Astrocyte (in vitro differentiated cells and primary cell): ENCODE measurements at regions not wholly inside any gene's neighbourhood (a gene's known extent, or its start where the extent isn't known, plus 50 kb on each side); places are given as distances from the start of the nearest gene placed in this dataset.

Experiments
- DNase-seq: peaks from one replicate; pipeline ENCODE4 v3.0.0-alpha.2; 2010; ENCODE audit warnings: low read depth
- FAIRE-seq: peaks from 2 replicates; lab custom pipeline; 2011; peaks lifted over from hg19 to GRCh38; lab: Jason Lieb, UNC
- H2AFZ ChIP-seq: 2 replicates; pipeline ENCODE4 v1.6.0; 2012; ENCODE audit warnings: low read depth, low read length, inconsistent platforms
- H3K27ac ChIP-seq: 2 replicates; pipeline ENCODE4 v1.5.1; 2011; ENCODE audit warnings: low read depth, low read length, inconsistent platforms
- H3K27me3 ChIP-seq: 2 replicates; pipeline ENCODE4 v1.6.0; 2011; ENCODE audit warnings: low read length, inconsistent platforms; ENCODE audit not compliant: insufficient read depth
- H3K36me3 ChIP-seq: 2 replicates; pipeline ENCODE4 v1.5.1; 2011; ENCODE audit warnings: low read length, inconsistent platforms; ENCODE audit not compliant: insufficient read depth
- H3K4me1 ChIP-seq: 2 replicates; pipeline ENCODE4 v1.5.1; 2011; ENCODE audit warnings: low read length, inconsistent platforms; ENCODE audit not compliant: insufficient read depth
- H3K4me2 ChIP-seq: 2 replicates; pipeline ENCODE4 v1.6.0; 2012; ENCODE audit warnings: low read length, inconsistent platforms
- H3K4me3 ChIP-seq: 2 replicates; pipeline ENCODE4 v1.5.1; 2011; ENCODE audit warnings: low read depth, mild to moderate bottlenecking, low read length, inconsistent platforms; ENCODE audit not compliant: insufficient read depth
- H3K79me2 ChIP-seq: 2 replicates; pipeline ENCODE4 v1.6.0; 2012; ENCODE audit warnings: mild to moderate bottlenecking, low read length, inconsistent platforms; ENCODE audit not compliant: insufficient read depth
- H3K9ac ChIP-seq: 2 replicates; pipeline ENCODE4 v1.6.0; 2012; ENCODE audit warnings: mild to moderate bottlenecking, low read length, inconsistent platforms
- H3K9me3 ChIP-seq: 2 replicates; pipeline ENCODE4 v1.5.1; 2012; ENCODE audit warnings: low read depth, mild to moderate bottlenecking, low read length, inconsistent platforms; ENCODE audit not compliant: insufficient read depth
- H4K20me1 ChIP-seq: 2 replicates; pipeline ENCODE4 v1.6.0; 2012; ENCODE audit warnings: low read length, inconsistent platforms; ENCODE audit not compliant: insufficient read depth
- H3K27ac Mint-ChIP-seq: one replicate; pipeline ENCODE4 v1.8.0; 2021; ENCODE audit warnings: mild to moderate bottlenecking, mixed read lengths; ENCODE audit not compliant: unreplicated experiment
- H3K27me3 Mint-ChIP-seq: one replicate; pipeline ENCODE4 v1.8.0; 2021; ENCODE audit warnings: low read depth, mixed read lengths; ENCODE audit not compliant: unreplicated experiment
- H3K36me3 Mint-ChIP-seq: one replicate; pipeline ENCODE4 v1.8.0; 2021; ENCODE audit warnings: low read depth, mixed read lengths; ENCODE audit not compliant: unreplicated experiment
- H3K4me1 Mint-ChIP-seq: one replicate; pipeline ENCODE4 v1.8.0; 2021; ENCODE audit warnings: low read depth, mixed read lengths; ENCODE audit not compliant: unreplicated experiment
- H3K4me3 Mint-ChIP-seq: one replicate; pipeline ENCODE4 v1.8.0; 2021; ENCODE audit warnings: mild to moderate bottlenecking, moderate library complexity, mixed read lengths; ENCODE audit not compliant: unreplicated experiment
- H3K9me3 Mint-ChIP-seq: one replicate; pipeline ENCODE4 v1.8.0; 2021; ENCODE audit warnings: mild to moderate bottlenecking, mixed read lengths; ENCODE audit not compliant: unreplicated experiment
- CTCF ChIP-seq: IDR thresholded peaks from 2 replicates; pipeline ENCODE4 v1.5.1; 2011; ENCODE audit warnings: low read depth, mild to moderate bottlenecking, inconsistent platforms, low read length, moderate library complexity; ENCODE audit not compliant: insufficient read depth
- EZH2 ChIP-seq: IDR thresholded peaks from 2 replicates; pipeline ENCODE4 v1.6.1; 2012; ENCODE audit warnings: mild to moderate bottlenecking, low read length, inconsistent platforms; ENCODE audit not compliant: insufficient read depth

DNA sequence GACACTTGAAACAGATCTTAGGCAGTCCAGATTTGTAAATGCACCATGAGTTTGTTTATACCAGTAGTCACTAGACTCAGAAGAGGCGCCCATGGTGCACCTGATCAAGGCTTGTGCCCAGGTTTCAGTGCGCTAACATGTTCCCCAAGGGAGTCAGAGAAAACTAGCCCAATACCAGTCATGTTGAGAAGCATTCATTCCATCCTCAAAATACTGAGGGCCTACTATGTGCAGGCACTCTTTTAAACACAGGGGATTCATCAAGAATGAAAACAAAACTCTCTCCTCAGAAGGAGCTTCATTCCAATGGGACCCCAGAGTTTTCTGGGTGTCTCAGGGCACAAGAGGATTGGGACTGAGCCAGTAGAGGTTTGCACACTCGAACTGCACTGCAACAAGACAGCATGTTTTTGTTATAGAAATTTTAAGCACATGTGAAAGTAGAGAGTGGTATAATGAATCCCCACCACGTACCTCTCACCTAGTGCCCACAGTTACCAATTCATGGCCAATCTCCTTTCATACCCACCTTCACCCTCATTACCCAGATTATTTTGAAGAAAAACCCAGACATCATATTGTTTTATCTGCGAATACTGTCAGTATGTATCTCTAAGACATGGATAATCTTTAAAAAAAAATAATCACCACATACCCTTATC, 55.0 kb upstream of the ARID5B start:
- Histone ChIP-seq H3K9ac (no peak overlapping the region), H2AFZ (no peak overlapping the region), H3K4me2 (no peak overlapping the region), H4K20me1 (no peaks in the 10 kb centered on the region), H3K27me3 (no peaks in the 10 kb centered on the region), H3K36me3 (no peaks in the 10 kb centered on the region), H3K9me3 (no peaks in the 10 kb centered on the region), H3K4me3 (no peak overlapping the region), H3K79me2 (no peaks in the 10 kb centered on the region), H3K27ac (no peak overlapping the region), H3K4me1 (peaks cover 44% of the 10 kb centered on the region)
- Mint-ChIP-seq H3K4me3 (no peak overlapping the region), H3K9me3 (no peaks in the 10 kb centered on the region), H3K36me3 (no peaks in the 10 kb centered on the region), H3K27me3 (peaks cover 2% of the 10 kb centered on the region), H3K4me1 (peaks cover 41% of the 10 kb centered on the region), H3K27ac (no peak overlapping the region)
- FAIRE-seq (no peak), DNase-seq (no peak)
- TF ChIP-seq EZH2 (no peak), CTCF (no peak)

- Histone ChIP-seq H3K4me3 (no peak overlapping the region), H3K79me2 (no peaks in the 10 kb centered on the region), H4K20me1 (no peaks in the 10 kb centered on the region), H2AFZ (no peak overlapping the region), H3K4me1 (peaks cover 39% of the 10 kb centered on the region), H3K36me3 (no peaks in the 10 kb centered on the region), H3K9me3 (no peaks in the 10 kb centered on the region), H3K9ac (no peak overlapping the region), H3K27ac (no peak overlapping the region), H3K27me3 (no peaks in the 10 kb centered on the region), H3K4me2 (no peak overlapping the region)
- Mint-ChIP-seq H3K36me3 (no peaks in the 10 kb centered on the region), H3K27me3 (peaks cover 2% of the 10 kb centered on the region), H3K9me3 (no peaks in the 10 kb centered on the region), H3K27ac (peak overlapping the region; percentile 13), H3K4me1 (peaks cover 38% of the 10 kb centered on the region), H3K4me3 (no peak overlapping the region)
- DNase-seq: no peak
- FAIRE-seq: no peak
- TF ChIP-seq CTCF (no peak), EZH2 (no peak)
These were observed 54.4 kb upstream of the ARID5B start for GRCh38 chr10:61847087-61847486.

DNA sequence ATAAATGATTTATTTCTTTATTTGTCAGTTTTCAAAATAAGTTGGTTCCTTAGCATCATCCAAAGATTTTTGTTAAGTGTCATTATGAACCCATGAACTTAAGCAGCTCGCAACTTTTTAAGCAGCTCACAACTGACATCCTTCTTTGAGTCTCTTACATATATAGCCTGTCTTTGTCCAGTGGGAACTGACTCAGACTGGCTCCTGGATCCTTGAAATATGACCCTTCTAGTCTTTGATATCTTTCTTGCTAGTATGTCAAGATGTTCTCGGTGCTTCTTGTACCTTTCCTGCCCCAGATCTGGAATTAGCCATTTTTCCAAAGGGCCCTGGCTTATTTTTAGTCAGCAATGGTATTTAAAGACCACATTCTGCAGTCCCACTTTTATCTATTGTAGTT, 53.9 kb upstream of the ARID5B start:
- no peaks in the 10 kb centered on the region for H3K36me3 ChIP-seq
- peak; percentile 45 for DNase-seq
- H3K79me2 ChIP-seq: no peaks in the 10 kb centered on the region
- H2AFZ ChIP-seq: no peak overlapping the region
- H3K4me1 ChIP-seq: peaks cover 34% of the 10 kb centered on the region
- Mint-ChIP-seq H3K27ac (no peak overlapping the region), H3K27me3 (peaks cover 2% of the 10 kb centered on the region), H3K9me3 (no peaks in the 10 kb centered on the region), H3K36me3 (no peaks in the 10 kb centered on the region), H3K4me1 (peaks cover 33% of the 10 kb centered on the region), H3K4me3 (no peak overlapping the region)
- no peak for FAIRE-seq
- H3K9me3 ChIP-seq: no peaks in the 10 kb centered on the region
- TF ChIP-seq EZH2 (no peak), CTCF (no peak)
- no peak overlapping the region for H3K4me2 ChIP-seq
- no peak overlapping the region for H3K9ac ChIP-seq
- no peaks in the 10 kb centered on the region for H3K27me3 ChIP-seq
- no peaks in the 10 kb centered on the region for H4K20me1 ChIP-seq
- H3K27ac ChIP-seq: no peak overlapping the region
- H3K4me3 ChIP-seq: no peak overlapping the region
